Hepatocyte (in vitro differentiated cells): ENCODE measurements at regions not wholly inside any gene's neighbourhood (a gene's known extent, or its start where the extent isn't known, plus 50 kb on each side); places are given as distances from the start of the nearest gene placed in this dataset.

Source experiments
- EZH2 ChIP-seq: fragments of 200-600 bp; sonication (generic); IDR thresholded peaks from 2 replicates; pipeline ENCODE4 v1.6.1; 2016; ENCODE audit warnings: antibody characterized with exemption, mild to moderate bottlenecking, borderline replicate concordance
- TF ChIP-seq, protein P1 (sequence below): fragments of 200-600 bp; sonication (generic); IDR thresholded peaks from 2 replicates; pipeline ENCODE4 v1.5.1; 2016; ENCODE audit warnings: antibody characterized with exemption, mild to moderate bottlenecking; ENCODE audit not compliant: poor library complexity

DNA sequence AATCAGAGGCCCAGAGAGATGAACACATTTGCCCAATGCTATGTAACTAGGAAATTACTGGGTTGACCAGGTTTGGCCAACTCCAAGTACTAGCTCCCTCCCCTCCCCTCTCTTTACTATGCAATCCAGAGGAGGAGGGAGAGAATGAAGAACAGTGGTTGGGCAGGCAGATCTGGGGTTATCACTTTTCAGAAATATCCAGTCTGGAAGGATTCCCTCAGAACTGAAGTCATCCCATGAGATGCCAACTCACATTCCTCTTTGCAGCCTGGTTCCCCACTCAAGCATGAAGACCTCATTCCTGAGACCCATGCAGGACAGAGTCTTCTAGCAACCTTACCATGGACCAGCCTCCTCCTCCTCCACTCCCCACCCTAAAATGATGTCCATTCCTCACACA is 201.1 kb downstream of the TLE3 start:
- TF ChIP-seq, protein P1, sequence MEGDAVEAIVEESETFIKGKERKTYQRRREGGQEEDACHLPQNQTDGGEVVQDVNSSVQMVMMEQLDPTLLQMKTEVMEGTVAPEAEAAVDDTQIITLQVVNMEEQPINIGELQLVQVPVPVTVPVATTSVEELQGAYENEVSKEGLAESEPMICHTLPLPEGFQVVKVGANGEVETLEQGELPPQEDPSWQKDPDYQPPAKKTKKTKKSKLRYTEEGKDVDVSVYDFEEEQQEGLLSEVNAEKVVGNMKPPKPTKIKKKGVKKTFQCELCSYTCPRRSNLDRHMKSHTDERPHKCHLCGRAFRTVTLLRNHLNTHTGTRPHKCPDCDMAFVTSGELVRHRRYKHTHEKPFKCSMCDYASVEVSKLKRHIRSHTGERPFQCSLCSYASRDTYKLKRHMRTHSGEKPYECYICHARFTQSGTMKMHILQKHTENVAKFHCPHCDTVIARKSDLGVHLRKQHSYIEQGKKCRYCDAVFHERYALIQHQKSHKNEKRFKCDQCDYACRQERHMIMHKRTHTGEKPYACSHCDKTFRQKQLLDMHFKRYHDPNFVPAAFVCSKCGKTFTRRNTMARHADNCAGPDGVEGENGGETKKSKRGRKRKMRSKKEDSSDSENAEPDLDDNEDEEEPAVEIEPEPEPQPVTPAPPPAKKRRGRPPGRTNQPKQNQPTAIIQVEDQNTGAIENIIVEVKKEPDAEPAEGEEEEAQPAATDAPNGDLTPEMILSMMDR: no peak
- TF ChIP-seq EZH2: no peak
